GM06990 (cell line): ENCODE measurements at regions not wholly inside any gene's neighbourhood (a gene's known extent, or its start where the extent isn't known, plus 50 kb on each side); places are given as distances from the start of the nearest gene placed in this dataset.

Source experiments
- DNase-seq: peaks from one replicate; pipeline ENCODE4 v3.0.0-alpha.2; 2011; ENCODE audit not compliant: insufficient read length; ENCODE audit errors: extremely low read depth
- H3K27me3 ChIP-seq: replicated peaks from 2 replicates; pipeline ENCODE4 v1.6.0; 2011; ENCODE audit warnings: low read length; ENCODE audit not compliant: control insufficient read depth, insufficient read depth
- H3K36me3 ChIP-seq: 2 replicates; pipeline ENCODE4 v1.5.1; 2011; ENCODE audit warnings: low read length; ENCODE audit not compliant: control insufficient read depth, insufficient read depth
- H3K4me3 ChIP-seq: replicated peaks from 2 replicates; pipeline ENCODE4 v1.5.1; 2011; ENCODE audit warnings: low read depth, mild to moderate bottlenecking, control low read depth, low read length
- CTCF ChIP-seq: IDR thresholded peaks from 2 replicates; pipeline ENCODE4 v1.5.1; 2011; ENCODE audit warnings: low read length, control low read depth, mild to moderate bottlenecking, inconsistent platforms; ENCODE audit not compliant: insufficient read depth, poor library complexity, severe bottlenecking

GRCh38 chr7:10612950-10613349, 360.7 kb upstream of the PHF14 start:
- DNase-seq: no peak
- Histone ChIP-seq H3K36me3 (no peaks in the 10 kb centered on the region), H3K27me3 (no peaks in the 10 kb centered on the region), H3K4me3 (no peak overlapping the region)
- no peak for TF ChIP-seq CTCF

- Histone ChIP-seq H3K27me3 (no peaks in the 10 kb centered on the region), H3K4me3 (no peak overlapping the region), H3K36me3 (no peaks in the 10 kb centered on the region)
- TF ChIP-seq CTCF: no peak
- DNase-seq: no peak
These were observed 354.7 kb upstream of the PHF14 start for GRCh38 chr7:10618953-10619352.

DNA sequence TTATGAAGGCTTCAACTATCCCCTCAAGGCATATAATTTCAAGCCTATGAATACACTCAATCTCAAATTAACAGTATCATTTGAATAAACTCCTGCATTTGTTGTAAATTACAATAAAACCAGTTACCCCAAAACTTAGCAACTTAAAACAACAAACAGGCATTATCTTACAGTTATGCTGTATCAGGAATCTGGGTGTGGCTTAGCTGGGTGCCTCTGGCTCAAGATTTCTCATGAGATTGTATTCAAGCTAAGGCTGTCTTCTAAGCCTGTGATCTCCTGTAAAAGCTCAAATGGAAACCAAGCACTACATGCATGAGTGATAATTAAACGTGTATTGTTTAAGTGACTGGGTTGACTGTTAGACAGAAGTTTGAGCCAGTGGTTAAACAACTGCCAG, 341.0 kb upstream of the PHF14 start:
- DNase-seq: no peak
- no peak overlapping the region for H3K4me3 ChIP-seq
- TF ChIP-seq CTCF: no peak
- H3K36me3 ChIP-seq: no peaks in the 10 kb centered on the region
- no peaks in the 10 kb centered on the region for H3K27me3 ChIP-seq

- no peak for DNase-seq
These were observed 339.4 kb upstream of the PHF14 start for GRCh38 chr7:10634239-10634638.

DNA sequence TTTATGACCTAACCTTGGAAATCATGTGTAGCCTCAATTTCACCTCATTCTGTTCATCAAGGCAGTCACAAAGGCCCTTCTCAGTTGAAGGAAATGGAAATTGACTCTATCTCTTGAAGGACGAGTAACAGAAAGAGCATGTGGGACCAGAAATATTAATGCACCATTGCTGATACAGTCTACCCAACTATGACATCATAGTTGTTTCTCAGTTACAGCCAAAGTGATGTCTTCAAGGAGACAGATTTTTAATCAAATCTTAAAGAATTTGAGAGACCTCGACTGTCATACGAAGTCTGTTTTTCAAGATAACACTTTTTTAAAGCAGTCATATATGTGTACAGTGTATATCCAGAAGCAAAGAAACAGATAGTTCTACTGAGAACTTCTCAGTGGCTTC, 335.7 kb upstream of the PHF14 start:
- TF ChIP-seq CTCF: no peak
- no peak for DNase-seq
- H3K36me3 ChIP-seq: no peaks in the 10 kb centered on the region
- no peaks in the 10 kb centered on the region for H3K27me3 ChIP-seq
- no peak overlapping the region for H3K4me3 ChIP-seq

More at GRCh38 chr7:10634239-10634638, 339.4 kb upstream of the PHF14 start:
- no peaks in the 10 kb centered on the region for H3K27me3 ChIP-seq
- TF ChIP-seq CTCF: no peak
- no peak overlapping the region for H3K4me3 ChIP-seq
- no peaks in the 10 kb centered on the region for H3K36me3 ChIP-seq

GRCh38 chr7:10643545-10643944, 330.1 kb upstream of the PHF14 start:
- TF ChIP-seq CTCF: no peak
- H3K27me3 ChIP-seq: no peaks in the 10 kb centered on the region
- no peaks in the 10 kb centered on the region for H3K36me3 ChIP-seq
- no peak for DNase-seq
- no peak overlapping the region for H3K4me3 ChIP-seq
